ENCODE measurements at regions not wholly inside any gene's neighbourhood (a gene's known extent, or its start where the extent isn't known, plus 50 kb on each side); places are given as distances from the start of the nearest gene placed in this dataset.

DNA sequence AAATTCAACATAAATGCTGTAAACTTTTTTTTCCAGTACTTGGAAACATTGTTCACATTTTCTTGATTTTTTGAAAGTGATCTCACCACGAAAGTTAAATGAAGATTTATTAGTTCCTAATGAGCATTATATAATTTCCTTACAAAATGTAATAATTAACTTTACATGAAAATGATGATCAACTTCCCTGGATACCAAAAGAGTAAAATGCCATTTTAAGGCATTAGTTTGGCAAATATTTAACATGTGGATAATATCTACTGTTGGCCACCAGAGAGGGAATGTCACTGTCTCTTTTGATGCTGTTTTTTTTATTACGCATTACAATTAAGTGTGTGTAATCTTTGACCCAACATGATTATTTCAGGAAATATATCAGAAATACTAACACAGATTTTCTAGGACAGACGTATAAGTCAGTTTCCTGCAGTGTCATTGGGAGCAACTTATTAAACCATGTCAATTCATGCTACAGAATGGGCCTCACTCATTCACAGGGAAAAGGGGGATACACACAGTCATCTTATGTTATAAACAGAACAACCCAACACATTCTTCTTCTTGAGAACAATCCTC is 903.9 kb upstream of the ADGRL2 start:
- H3K23me2 ChIP-seq (ENCODE audit: low read depth, low read length): no peaks in the 10 kb centered on the region
- no peak overlapping the region for H2AK5ac ChIP-seq (ENCODE audit: low read depth, low read length)
- TF ChIP-seq GABPA (IDR thresholded peaks at IDR 0.05; ENCODE audit: borderline replicate concordance, insufficient read depth, low read length) (no peak), BCL11A (IDR thresholded peaks at IDR 0.05; ENCODE audit: low read depth in 2 of 2, low read length in 2 of 2) (no peak), TCF12 (IDR thresholded peaks at IDR 0.05; ENCODE audit: low read depth, low read length) (no peak), CBX8 (IDR thresholded peaks at IDR 0.05; ENCODE audit: borderline replicate concordance, low read depth, low read length) (no peak), NRF1 (IDR thresholded peaks at IDR 0.05; ENCODE audit: low read depth, low read length) (no peak), RXRA (IDR thresholded peaks at IDR 0.05; ENCODE audit: insufficient read depth, low read depth, low read length) (no peak), KDM4A (IDR thresholded peaks at IDR 0.05; ENCODE audit: low read depth, low read length, severe bottlenecking) (no peak), EGR1 (IDR thresholded peaks at IDR 0.05; ENCODE audit: borderline replicate concordance, low read depth, low read length) (no peak), TEAD4 (IDR thresholded peaks at IDR 0.05; ENCODE audit: low read depth, low read length) (no peak), SP2 (IDR thresholded peaks at IDR 0.05; ENCODE audit: low read length) (no peak), RBBP5 (IDR thresholded peaks at IDR 0.05; ENCODE audit: borderline replicate concordance, low read depth, low read length) (no peak)
- TF ChIP-seq, protein P1, sequence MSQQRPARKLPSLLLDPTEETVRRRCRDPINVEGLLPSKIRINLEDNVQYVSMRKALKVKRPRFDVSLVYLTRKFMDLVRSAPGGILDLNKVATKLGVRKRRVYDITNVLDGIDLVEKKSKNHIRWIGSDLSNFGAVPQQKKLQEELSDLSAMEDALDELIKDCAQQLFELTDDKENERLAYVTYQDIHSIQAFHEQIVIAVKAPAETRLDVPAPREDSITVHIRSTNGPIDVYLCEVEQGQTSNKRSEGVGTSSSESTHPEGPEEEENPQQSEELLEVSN (IDR thresholded peaks at IDR 0.05): no peak
- TF ChIP-seq, protein P2, sequence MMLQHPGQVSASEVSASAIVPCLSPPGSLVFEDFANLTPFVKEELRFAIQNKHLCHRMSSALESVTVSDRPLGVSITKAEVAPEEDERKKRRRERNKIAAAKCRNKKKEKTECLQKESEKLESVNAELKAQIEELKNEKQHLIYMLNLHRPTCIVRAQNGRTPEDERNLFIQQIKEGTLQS (IDR thresholded peaks at IDR 0.05; ENCODE audit: insufficient read depth, low read depth, low read length): no peak
- WGBS, 2 experiments (ENCODE audit: extremely low coverage in 1 of 2, insufficient coverage in 1 of 2, insufficient read length in 1 of 2, insufficient replicate concordance in 2 of 2, low coverage in 1 of 2, low lambda C conversion rate in 2 of 2, missing lambda C conversion rate in 1 of 2): 85% methylated on average over 3 of the region's 3 CpGs; no CpG with 5 or more reads in 1 of the 2 experiments
- H4K5ac ChIP-seq (ENCODE audit: insufficient read length, low read depth, low read length): no peak overlapping the region
- no peak overlapping the region for H2BK5ac ChIP-seq (ENCODE audit: low read depth, low read length)
- no peak overlapping the region for H3K56ac ChIP-seq (replicated peaks; ENCODE audit: insufficient read length, low read depth, low read length)
- DNase-seq (ENCODE audit: low read depth in 1 of 2, low spot score in 2 of 2): no peak
- no peak overlapping the region for H2BK15ac ChIP-seq (ENCODE audit: low read length)
- H3K4me3 ChIP-seq (ENCODE audit: extremely low read depth in 1 of 4, insufficient read depth in 2 of 4, low read depth in 3 of 4, low read length in 4 of 4): no peak overlapping the region
- no peak overlapping the region for H4K91ac ChIP-seq (replicated peaks; ENCODE audit: insufficient read length, low read length)
- no peak overlapping the region for H3K4ac ChIP-seq (replicated peaks; ENCODE audit: insufficient read length, low read depth, low read length)
- no peaks in the 10 kb centered on the region for H3K9me3 ChIP-seq (ENCODE audit: insufficient read depth in 2 of 2, low read depth in 1 of 2, low read length in 1 of 2)
- H3K4me2 ChIP-seq (ENCODE audit: insufficient read depth in 1 of 2, low read depth in 2 of 2, low read length in 2 of 2): no peak overlapping the region
- ChIA-PET CTCF (ENCODE audit: partially characterized antibody) (no interaction called here), POLR2A (ENCODE audit: partially characterized antibody) (no interaction called here)
- no peak overlapping the region for H3K27ac ChIP-seq (ENCODE audit: low read depth, low read length)
- no peak overlapping the region for H3K18ac ChIP-seq (ENCODE audit: extremely low read depth, low read length)
- no peak overlapping the region for H4K8ac ChIP-seq (ENCODE audit: extremely low read depth, insufficient read depth, low read length)
- no peak overlapping the region for H2BK12ac ChIP-seq (ENCODE audit: low read depth, low read length)
- H3K79me2 ChIP-seq (ENCODE audit: control insufficient read depth in 1 of 2, insufficient read depth in 2 of 2, low read length in 2 of 2): no peaks in the 10 kb centered on the region
- no peaks in the 10 kb centered on the region for H4K20me1 ChIP-seq (replicated peaks in 1 of 2; ENCODE audit: control insufficient read depth in 1 of 2, insufficient read depth in 2 of 2, low read length in 2 of 2)
- H3K14ac ChIP-seq (ENCODE audit: insufficient read length): no peak overlapping the region
- H3K9ac ChIP-seq (replicated peaks in 1 of 4; ENCODE audit: extremely low read depth in 1 of 4, low read depth in 3 of 4, low read length in 3 of 4): no peak overlapping the region
- H3K23ac ChIP-seq (ENCODE audit: insufficient read length): no peak overlapping the region
- no peaks in the 10 kb centered on the region for H3K36me3 ChIP-seq (ENCODE audit: control insufficient read depth in 2 of 4, insufficient read depth in 4 of 4, low read length in 3 of 4)
- FAIRE-seq: no peak
- H2BK120ac ChIP-seq (replicated peaks; ENCODE audit: low read depth, low read length): no peak overlapping the region
- no peak overlapping the region for H2AFZ ChIP-seq (ENCODE audit: low read length)
- no peak overlapping the region for H2BK20ac ChIP-seq (ENCODE audit: low read length)
- H3K27me3 ChIP-seq (replicated peaks in 1 of 4; ENCODE audit: control insufficient read depth in 3 of 4, extremely low read depth in 1 of 4, insufficient read depth in 3 of 4, low read length in 3 of 4): no peaks in the 10 kb centered on the region
- H3K4me1 ChIP-seq (replicated peaks in 1 of 4; ENCODE audit: control insufficient read depth in 3 of 4, insufficient read depth in 4 of 4, low read length in 3 of 4): peaks cover 0 to 4% (median 2%) of the 10 kb centered on the region in 4 experiments; a peak in 2 of 7 replicates
- H3K79me1 ChIP-seq (ENCODE audit: low read depth, low read length): no peaks in the 10 kb centered on the region

Data from H1 (cell line).